ENCODE measurements at regions not wholly inside any gene's neighbourhood (a gene's known extent, or its start where the extent isn't known, plus 50 kb on each side); places are given as distances from the start of the nearest gene placed in this dataset.

DNA sequence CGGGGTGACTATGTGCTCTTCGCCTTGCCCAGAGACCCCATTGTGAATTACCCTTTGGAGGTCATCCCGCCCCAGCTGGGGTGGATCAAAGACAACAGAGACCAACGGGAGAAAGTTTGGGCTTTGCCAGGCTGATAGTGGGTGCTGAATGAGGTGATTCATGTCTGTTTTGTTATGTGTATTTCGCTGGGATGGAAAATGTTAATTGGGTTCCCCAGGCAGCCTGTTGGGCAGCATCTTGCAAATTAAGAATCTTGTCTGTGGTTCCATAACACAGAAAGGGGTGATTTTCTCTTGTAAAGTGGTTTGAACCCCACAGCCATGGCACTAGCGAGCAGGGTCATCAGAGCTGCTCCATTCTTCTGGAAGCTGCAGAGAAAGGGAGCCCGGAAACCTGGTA, 63.1 kb upstream of the UNC93A start:
- peaks cover 43 to 67% of the 10 kb centered on the region in 2 donors for H3K27me3 Mint-ChIP-seq (ENCODE audit: low read depth in 2 of 2)
- H3K27ac Mint-ChIP-seq: no peak overlapping the region
- no peak overlapping the region for H3K4me3 ChIP-seq (ENCODE audit: low read length)
- no peak overlapping the region for H3K27ac ChIP-seq (ENCODE audit: low read length)
- no peaks in the 10 kb centered on the region for H3K9me3 ChIP-seq (ENCODE audit: control insufficient read depth, insufficient read depth, low read length)
- TF ChIP-seq, protein P1, sequence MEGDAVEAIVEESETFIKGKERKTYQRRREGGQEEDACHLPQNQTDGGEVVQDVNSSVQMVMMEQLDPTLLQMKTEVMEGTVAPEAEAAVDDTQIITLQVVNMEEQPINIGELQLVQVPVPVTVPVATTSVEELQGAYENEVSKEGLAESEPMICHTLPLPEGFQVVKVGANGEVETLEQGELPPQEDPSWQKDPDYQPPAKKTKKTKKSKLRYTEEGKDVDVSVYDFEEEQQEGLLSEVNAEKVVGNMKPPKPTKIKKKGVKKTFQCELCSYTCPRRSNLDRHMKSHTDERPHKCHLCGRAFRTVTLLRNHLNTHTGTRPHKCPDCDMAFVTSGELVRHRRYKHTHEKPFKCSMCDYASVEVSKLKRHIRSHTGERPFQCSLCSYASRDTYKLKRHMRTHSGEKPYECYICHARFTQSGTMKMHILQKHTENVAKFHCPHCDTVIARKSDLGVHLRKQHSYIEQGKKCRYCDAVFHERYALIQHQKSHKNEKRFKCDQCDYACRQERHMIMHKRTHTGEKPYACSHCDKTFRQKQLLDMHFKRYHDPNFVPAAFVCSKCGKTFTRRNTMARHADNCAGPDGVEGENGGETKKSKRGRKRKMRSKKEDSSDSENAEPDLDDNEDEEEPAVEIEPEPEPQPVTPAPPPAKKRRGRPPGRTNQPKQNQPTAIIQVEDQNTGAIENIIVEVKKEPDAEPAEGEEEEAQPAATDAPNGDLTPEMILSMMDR (IDR thresholded peaks at IDR 0.05): no peak
- no peaks in the 10 kb centered on the region for H3K36me3 Mint-ChIP-seq
- DNase-seq (no peak), ATAC-seq (no peak)
- intact Hi-C loops (cut with micrococcal nuclease): no loop called here
- H3K27me3 ChIP-seq (ENCODE audit: control insufficient read depth, insufficient read depth, low read length): peaks cover 2% of the 10 kb centered on the region
- no peaks in the 10 kb centered on the region for H3K4me1 Mint-ChIP-seq
- no peak overlapping the region for H3K4me3 Mint-ChIP-seq
- no peaks in the 10 kb centered on the region for H3K9me3 Mint-ChIP-seq
- WGBS (ENCODE audit: insufficient coverage): 71% methylated on average over 7 of the region's 7 CpGs
- no peaks in the 10 kb centered on the region for H3K36me3 ChIP-seq (ENCODE audit: control insufficient read depth, insufficient read depth, low read length)
- H3K4me1 ChIP-seq (ENCODE audit: control insufficient read depth, insufficient read depth, low read length): no peaks in the 10 kb centered on the region

DNA sequence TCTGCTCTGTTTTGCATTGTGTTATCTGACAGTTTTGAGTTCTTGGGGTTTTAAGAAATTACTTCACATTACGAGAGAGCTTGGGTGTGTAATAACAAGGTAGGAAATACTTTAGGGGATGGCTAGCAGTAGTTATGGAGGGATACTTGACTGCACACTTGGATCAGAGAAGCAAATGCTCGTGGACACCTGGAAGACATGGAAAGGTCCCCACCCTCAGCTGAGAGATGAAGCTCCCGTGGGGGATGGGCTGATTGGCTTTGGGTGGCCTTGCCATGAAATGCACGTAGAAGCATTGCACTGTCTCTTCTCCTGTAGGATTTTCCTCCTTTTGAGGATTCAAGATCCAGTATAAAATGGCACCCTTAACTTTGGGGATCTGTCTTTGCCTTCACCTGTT, 61.5 kb upstream of the UNC93A start:
- Mint-ChIP-seq H3K27ac (no peak overlapping the region), H3K4me3 (no peak overlapping the region), H3K36me3 (no peaks in the 10 kb centered on the region), H3K9me3 (no peaks in the 10 kb centered on the region), H3K4me1 (no peaks in the 10 kb centered on the region), H3K27me3 (ENCODE audit: low read depth in 2 of 2) (peaks cover 47 to 82% of the 10 kb centered on the region in 2 donors)
- DNase-seq (no peak), ATAC-seq (no peak)
- Histone ChIP-seq H3K36me3 (ENCODE audit: control insufficient read depth, insufficient read depth, low read length) (no peaks in the 10 kb centered on the region), H3K4me1 (ENCODE audit: control insufficient read depth, insufficient read depth, low read length) (no peaks in the 10 kb centered on the region), H3K9me3 (ENCODE audit: control insufficient read depth, insufficient read depth, low read length) (no peaks in the 10 kb centered on the region), H3K27ac (ENCODE audit: low read length) (no peak overlapping the region), H3K4me3 (ENCODE audit: low read length) (no peak overlapping the region), H3K27me3 (ENCODE audit: control insufficient read depth, insufficient read depth, low read length) (peaks cover 2% of the 10 kb centered on the region)
- intact Hi-C loops (cut with micrococcal nuclease): no loop called here
- TF ChIP-seq, protein P1 (IDR thresholded peaks at IDR 0.05): no peak
- WGBS (ENCODE audit: insufficient coverage): 69% methylated on average over 4 of the region's 4 CpGs

DNA sequence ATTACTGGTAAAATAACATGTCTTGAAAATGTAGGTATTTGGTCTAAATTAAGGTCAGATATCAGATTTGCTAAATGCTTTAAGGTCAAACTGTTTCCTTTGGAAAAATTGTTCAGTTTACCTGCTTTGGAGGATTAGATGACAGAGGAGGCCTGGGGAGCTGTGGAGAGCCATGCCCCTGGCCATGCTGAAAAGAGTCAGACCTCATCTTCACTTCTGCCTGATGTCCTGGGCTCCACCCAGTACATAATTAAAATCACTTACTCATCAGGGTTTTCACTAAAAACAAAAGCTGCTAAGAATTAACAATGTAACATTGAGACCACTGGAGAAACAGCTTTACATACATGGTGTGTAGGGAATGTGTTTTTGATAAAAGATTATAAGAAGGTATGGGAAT, 60.8 kb upstream of the UNC93A start:
- H3K27ac ChIP-seq (ENCODE audit: low read length): no peak overlapping the region
- H3K36me3 Mint-ChIP-seq: no peaks in the 10 kb centered on the region
- H3K36me3 ChIP-seq (ENCODE audit: control insufficient read depth, insufficient read depth, low read length): no peaks in the 10 kb centered on the region
- H3K27me3 ChIP-seq (ENCODE audit: control insufficient read depth, insufficient read depth, low read length): peaks cover 2% of the 10 kb centered on the region
- intact Hi-C loops (cut with micrococcal nuclease): no loop called here
- no peak overlapping the region for H3K4me3 Mint-ChIP-seq
- peaks cover 48 to 87% of the 10 kb centered on the region in 2 donors for H3K27me3 Mint-ChIP-seq (ENCODE audit: low read depth in 2 of 2)
- H3K9me3 ChIP-seq (ENCODE audit: control insufficient read depth, insufficient read depth, low read length): no peaks in the 10 kb centered on the region
- TF ChIP-seq, protein P1 (IDR thresholded peaks at IDR 0.05): no peak
- H3K4me1 ChIP-seq (ENCODE audit: control insufficient read depth, insufficient read depth, low read length): no peaks in the 10 kb centered on the region
- H3K4me3 ChIP-seq (ENCODE audit: low read length): no peak overlapping the region
- H3K4me1 Mint-ChIP-seq: no peaks in the 10 kb centered on the region
- ATAC-seq (no peak), DNase-seq (no peak)
- H3K27ac Mint-ChIP-seq: no peak overlapping the region
- H3K9me3 Mint-ChIP-seq: no peaks in the 10 kb centered on the region

DNA sequence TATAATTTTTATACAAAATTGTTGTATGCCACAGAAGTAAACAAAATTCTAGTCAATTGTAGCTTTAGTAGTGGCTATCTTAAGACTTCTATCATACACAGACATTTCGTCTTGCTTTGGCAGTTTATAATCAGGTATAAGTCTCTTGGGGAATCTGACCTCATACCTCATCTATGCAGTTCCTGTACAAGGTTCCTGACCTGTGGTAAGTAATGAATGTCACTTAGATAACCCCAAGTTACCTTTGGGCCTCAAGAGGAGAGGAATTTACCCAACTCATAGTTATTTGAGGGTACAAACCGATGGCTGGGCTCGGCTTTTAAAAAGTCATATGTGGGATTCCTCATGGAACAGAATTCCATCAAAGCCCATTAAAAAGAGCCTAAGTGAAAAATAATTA, 58.8 kb upstream of the UNC93A start:
- H3K27ac ChIP-seq (ENCODE audit: low read length): no peak overlapping the region
- DNase-seq: no peak
- H3K4me1 Mint-ChIP-seq: no peaks in the 10 kb centered on the region
- no peaks in the 10 kb centered on the region for H3K36me3 ChIP-seq (ENCODE audit: control insufficient read depth, insufficient read depth, low read length)
- H3K4me3 ChIP-seq (ENCODE audit: low read length): no peak overlapping the region
- H3K9me3 ChIP-seq (ENCODE audit: control insufficient read depth, insufficient read depth, low read length): no peaks in the 10 kb centered on the region
- H3K27me3 Mint-ChIP-seq (ENCODE audit: low read depth in 2 of 2): peaks cover 41 to 74% of the 10 kb centered on the region in 2 donors
- H3K9me3 Mint-ChIP-seq: no peaks in the 10 kb centered on the region
- no peak for ATAC-seq
- H3K27me3 ChIP-seq (ENCODE audit: control insufficient read depth, insufficient read depth, low read length): peaks cover 2% of the 10 kb centered on the region
- no peak overlapping the region for H3K27ac Mint-ChIP-seq
- H3K4me1 ChIP-seq (ENCODE audit: control insufficient read depth, insufficient read depth, low read length): no peaks in the 10 kb centered on the region
- H3K36me3 Mint-ChIP-seq: no peaks in the 10 kb centered on the region
- WGBS (ENCODE audit: insufficient coverage): 100% methylated on average over 2 of the region's 3 CpGs
- H3K4me3 Mint-ChIP-seq: no peak overlapping the region
- intact Hi-C loops (cut with micrococcal nuclease): no loop called here
- TF ChIP-seq, protein P1 (IDR thresholded peaks at IDR 0.05): no peak

Data from natural killer cell (primary cell).